ENCODE measurements at regions not wholly inside any gene's neighbourhood (a gene's known extent, or its start where the extent isn't known, plus 50 kb on each side); places are given as distances from the start of the nearest gene placed in this dataset.

GRCh38 chr10:124217031-124217430, 123.6 kb upstream of the CHST15 start:
- TF ChIP-seq CTCF (conservative IDR thresholded peaks at IDR 0.05; ENCODE audit: low read length): no peak
- TF ChIP-seq EZH2phosphoT487 (IDR thresholded peaks at IDR 0.05; ENCODE audit: borderline replicate concordance, low read depth, low read length): no peak
